Chondrocyte (in vitro differentiated cells): ENCODE measurements at regions not wholly inside any gene's neighbourhood (a gene's known extent, or its start where the extent isn't known, plus 50 kb on each side); places are given as distances from the start of the nearest gene placed in this dataset.

ENCODE experiments used
- DNase-seq: peaks from one replicate; pipeline ENCODE4 v3.0.0; 2021; ENCODE audit warnings: mixed read lengths, low spot score
- H3K27ac Mint-ChIP-seq: one replicate; pipeline ENCODE4 v1.8.0; 2021; ENCODE audit warnings: mild to moderate bottlenecking, moderate library complexity, mixed read lengths; ENCODE audit not compliant: unreplicated experiment
- H3K27me3 Mint-ChIP-seq: 2 replicates; pipeline ENCODE4 v1.8.0; 2021; ENCODE audit warnings: low read depth, mixed read lengths
- H3K36me3 Mint-ChIP-seq: 2 replicates; pipeline ENCODE4 v1.8.0; 2021; ENCODE audit warnings: low read depth, mixed read lengths
- H3K4me1 Mint-ChIP-seq: 2 replicates; pipeline ENCODE4 v1.8.0; 2021; ENCODE audit warnings: low read depth, mild to moderate bottlenecking, mixed read lengths
- H3K4me3 Mint-ChIP-seq: one replicate; pipeline ENCODE4 v1.8.0; 2021; ENCODE audit warnings: mild to moderate bottlenecking, moderate library complexity, mixed read lengths; ENCODE audit not compliant: unreplicated experiment
- H3K9me3 Mint-ChIP-seq: 2 replicates; pipeline ENCODE4 v1.8.0; 2021; ENCODE audit warnings: low read depth, mixed read lengths
- CTCF ChIP-seq: fragments of 200-600 bp; sonication (generic); IDR thresholded peaks from 2 replicates; pipeline ENCODE4 v1.5.0; 2021; ENCODE audit warnings: antibody characterized with exemption, mild to moderate bottlenecking, moderate library complexity

GRCh38 chr2:215799194-215799593 lies 214.2 kb downstream of the MREG start:
- no peak for TF ChIP-seq CTCF
- H3K27ac Mint-ChIP-seq, result peak overlapping the region; percentile 53
- H3K9me3 Mint-ChIP-seq, result peaks cover 3% of the 10 kb centered on the region
- peaks cover 47% of the 10 kb centered on the region for H3K4me1 Mint-ChIP-seq
- no peaks in the 10 kb centered on the region for H3K27me3 Mint-ChIP-seq
- DNase-seq, result no peak
- H3K4me3 Mint-ChIP-seq, result no peak overlapping the region
- peaks cover 2% of the 10 kb centered on the region for H3K36me3 Mint-ChIP-seq

GRCh38 chr2:215797676-215798075 lies 215.7 kb downstream of the MREG start:
- Mint-ChIP-seq H3K36me3 (peaks cover 2% of the 10 kb centered on the region), H3K27ac (no peak overlapping the region), H3K4me1 (peaks cover 59% of the 10 kb centered on the region)

GRCh38 chr2:215796140-215796855 lies 217.1 kb downstream of the MREG start:
- Mint-ChIP-seq H3K27ac (peak overlapping the region; percentile 85), H3K9me3 (no peaks in the 10 kb centered on the region), H3K4me1 (peaks cover 72% of the 10 kb centered on the region), H3K36me3 (no peaks in the 10 kb centered on the region), H3K4me3 (no peak overlapping the region), H3K27me3 (no peaks in the 10 kb centered on the region)
- peak; percentile 39 for TF ChIP-seq CTCF
- DNase-seq, result no peak

More at GRCh38 chr2:215797676-215798075, 215.7 kb downstream of the MREG start:
- peaks cover 3% of the 10 kb centered on the region for H3K9me3 Mint-ChIP-seq
- H3K27me3 Mint-ChIP-seq, result no peaks in the 10 kb centered on the region
- no peak overlapping the region for H3K4me3 Mint-ChIP-seq
- no peak for DNase-seq
- no peak for TF ChIP-seq CTCF

GRCh38 chr2:215794829-215795546 lies 218.4 kb downstream of the MREG start:
- Mint-ChIP-seq H3K4me1 (peaks cover 81% of the 10 kb centered on the region), H3K9me3 (no peaks in the 10 kb centered on the region), H3K36me3 (no peaks in the 10 kb centered on the region), H3K27ac (peak overlapping the region; percentile 96), H3K27me3 (no peaks in the 10 kb centered on the region), H3K4me3 (no peak overlapping the region)
- TF ChIP-seq CTCF, result peak; percentile 58
- no peak for DNase-seq

- H3K9me3 Mint-ChIP-seq, result no peaks in the 10 kb centered on the region
- no peak for DNase-seq
- no peaks in the 10 kb centered on the region for H3K27me3 Mint-ChIP-seq
- TF ChIP-seq CTCF, result no peak
- peaks cover 75% of the 10 kb centered on the region for H3K4me1 Mint-ChIP-seq
- H3K36me3 Mint-ChIP-seq, result no peaks in the 10 kb centered on the region
- H3K4me3 Mint-ChIP-seq, result no peak overlapping the region
- peak overlapping the region; percentile 96 for H3K27ac Mint-ChIP-seq
Measured at GRCh38 chr2:215793747-215794595, 219.4 kb downstream of the MREG start.
